Natural killer cell (primary cell): ENCODE measurements at regions not wholly inside any gene's neighbourhood (a gene's known extent, or its start where the extent isn't known, plus 50 kb on each side); places are given as distances from the start of the nearest gene placed in this dataset.

Source experiments
- ATAC-seq, 3 donors: fragments of 150-1000 bp in 2 of 3; fragments of 200-7000 bp in 1 of 3; cut with Tn5 transposase; 1 replicate in 1 of 3; 2 replicates in 2 of 3; pipeline ENCODE4 v1.10.0; 2021; ENCODE audit warnings: mild to moderate bottlenecking in 2 of 3, moderate library complexity in 2 of 3
- DNase-seq, 2 donors: peaks; one replicate each; pipeline versions ENCODE4 v3.0.0 to v3.0.0-alpha.2; 2013 to 2021; ENCODE audit warnings: mixed read lengths in 1 of 2
- H3K27ac ChIP-seq: one replicate; pipeline ENCODE4 v1.5.1; 2013; ENCODE audit warnings: mild to moderate bottlenecking, low read length
- H3K27me3 ChIP-seq: one replicate; pipeline ENCODE4 v1.6.1; 2013; ENCODE audit warnings: low read length; ENCODE audit not compliant: control insufficient read depth, insufficient read depth
- H3K36me3 ChIP-seq: one replicate; pipeline ENCODE4 v1.6.1; 2013; ENCODE audit warnings: low read length; ENCODE audit not compliant: control insufficient read depth, insufficient read depth
- H3K4me1 ChIP-seq: one replicate; pipeline ENCODE4 v1.6.1; 2013; ENCODE audit warnings: low read length; ENCODE audit not compliant: control insufficient read depth, insufficient read depth
- H3K4me3 ChIP-seq: one replicate; pipeline ENCODE4 v1.5.1; 2013; ENCODE audit warnings: low read length
- H3K9me3 ChIP-seq: one replicate; pipeline ENCODE4 v1.6.1; 2013; ENCODE audit warnings: low read length; ENCODE audit not compliant: control insufficient read depth, insufficient read depth
- H3K27ac Mint-ChIP-seq, 2 donors: one replicate each; pipeline ENCODE4 v1.8.0; 2022; ENCODE audit warnings: mild to moderate bottlenecking in 2 of 2, mixed read lengths in 2 of 2, moderate library complexity in 1 of 2
- H3K27me3 Mint-ChIP-seq, 2 donors: one replicate each; pipeline ENCODE4 v1.8.0; 2022; ENCODE audit warnings: low read depth in 2 of 2, mixed read lengths in 2 of 2
- H3K36me3 Mint-ChIP-seq: one replicate; pipeline ENCODE4 v1.8.0; 2022; ENCODE audit warnings: mixed read lengths
- H3K4me1 Mint-ChIP-seq, 2 donors: one replicate each; pipeline ENCODE4 v1.8.0; 2022; ENCODE audit warnings: mixed read lengths in 2 of 2
- H3K4me3 Mint-ChIP-seq: one replicate; pipeline ENCODE4 v1.8.0; 2022; ENCODE audit warnings: mild to moderate bottlenecking, moderate library complexity, mixed read lengths
- H3K9me3 Mint-ChIP-seq, 2 donors: one replicate each; pipeline ENCODE4 v1.8.0; 2022; ENCODE audit warnings: mixed read lengths in 2 of 2
- CTCF ChIP-seq: fragments of 200-600 bp; IDR thresholded peaks from one replicate; pipeline ENCODE4 v1.8.0; 2022; ENCODE audit warnings: antibody characterized with exemption
- WGBS: methylation state at CpG from one replicate; pipeline ENCODE4 v1.1.7; 2013; ENCODE audit warnings: missing lambda C conversion rate; ENCODE audit not compliant: insufficient coverage; 5-methylcytosine and 5-hydroxymethylcytosine counted together
- intact Hi-C: fragments of 100-400 bp; cut with micrococcal nuclease; formaldehyde crosslinking; loops from one replicate; pipeline ENCODE4 v1.14.2; 2022

- H3K27me3 Mint-ChIP-seq, result no peaks in the 10 kb centered on the region
These were observed 1962.3 kb upstream of the PCDH20 start for GRCh38 chr13:63377986-63378385.

GRCh38 chr13:63370101-63370500, 1954.5 kb upstream of the PCDH20 start:
- no peaks in the 10 kb centered on the region for H3K4me1 ChIP-seq
- ATAC-seq, result no peak
- Mint-ChIP-seq H3K4me3 (no peak overlapping the region), H3K4me1 (no peaks in the 10 kb centered on the region), H3K36me3 (no peaks in the 10 kb centered on the region), H3K27ac (no peak overlapping the region), H3K9me3 (peaks cover 8 to 19% of the 10 kb centered on the region in 2 donors), H3K27me3 (no peaks in the 10 kb centered on the region)
- no CpG with 5 or more reads among the region's 1 CpG for WGBS
- no peak overlapping the region for H3K27ac ChIP-seq
- no peaks in the 10 kb centered on the region for H3K36me3 ChIP-seq
- H3K4me3 ChIP-seq, result no peak overlapping the region
- DNase-seq, result no peak
- no peak for TF ChIP-seq CTCF
- no peaks in the 10 kb centered on the region for H3K9me3 ChIP-seq
- intact Hi-C loops, result no loop called here
- no peaks in the 10 kb centered on the region for H3K27me3 ChIP-seq

More at GRCh38 chr13:63377986-63378385, 1962.3 kb upstream of the PCDH20 start:
- H3K4me3 ChIP-seq, result no peak overlapping the region
- peaks cover 3% of the 10 kb centered on the region for H3K9me3 ChIP-seq
- no peak for DNase-seq
- intact Hi-C loops, result no loop called here
- H3K9me3 Mint-ChIP-seq, result peaks cover 24 to 32% of the 10 kb centered on the region in 2 donors
- no peak overlapping the region for H3K4me3 Mint-ChIP-seq
- H3K36me3 ChIP-seq, result no peaks in the 10 kb centered on the region
- no peaks in the 10 kb centered on the region for H3K27me3 ChIP-seq
- H3K27ac ChIP-seq, result no peak overlapping the region
- WGBS, result 92% methylated on average over 2 of the region's 2 CpGs
- no peaks in the 10 kb centered on the region for H3K4me1 ChIP-seq
- no peak overlapping the region for H3K27ac Mint-ChIP-seq
- no peaks in the 10 kb centered on the region for H3K4me1 Mint-ChIP-seq
- no peak for ATAC-seq
- no peak for TF ChIP-seq CTCF
- peaks cover 25% of the 10 kb centered on the region for H3K36me3 Mint-ChIP-seq

- intact Hi-C loops, result no loop called here
- H3K36me3 Mint-ChIP-seq, result no peaks in the 10 kb centered on the region
- Histone ChIP-seq H3K36me3 (no peaks in the 10 kb centered on the region), H3K4me1 (no peaks in the 10 kb centered on the region), H3K27me3 (no peaks in the 10 kb centered on the region), H3K4me3 (no peak overlapping the region), H3K27ac (no peak overlapping the region), H3K9me3 (no peaks in the 10 kb centered on the region)
- TF ChIP-seq CTCF, result no peak
- no peaks in the 10 kb centered on the region for H3K4me1 Mint-ChIP-seq
- WGBS, result 61% methylated on average over 3 of the region's 3 CpGs
- peaks cover 4 to 15% of the 10 kb centered on the region in 2 donors for H3K9me3 Mint-ChIP-seq
- DNase-seq, result no peak
- H3K27me3 Mint-ChIP-seq, result no peaks in the 10 kb centered on the region
- H3K4me3 Mint-ChIP-seq, result no peak overlapping the region
- ATAC-seq, result no peak
- no peak overlapping the region for H3K27ac Mint-ChIP-seq
These were observed 1952.0 kb upstream of the PCDH20 start for GRCh38 chr13:63367522-63368198.

- no peak overlapping the region for H3K27ac ChIP-seq
- Mint-ChIP-seq H3K4me1 (no peaks in the 10 kb centered on the region), H3K27me3 (no peaks in the 10 kb centered on the region), H3K36me3 (no peaks in the 10 kb centered on the region), H3K4me3 (no peak overlapping the region), H3K27ac (no peak overlapping the region), H3K9me3 (peaks cover 4 to 12% of the 10 kb centered on the region in 2 donors)
- DNase-seq (no peak), ATAC-seq (no peak)
- H3K9me3 ChIP-seq, result no peaks in the 10 kb centered on the region
- H3K36me3 ChIP-seq, result no peaks in the 10 kb centered on the region
- no peak for TF ChIP-seq CTCF
- H3K4me1 ChIP-seq, result no peaks in the 10 kb centered on the region
- H3K27me3 ChIP-seq, result no peaks in the 10 kb centered on the region
- intact Hi-C loops, result no loop called here
- no peak overlapping the region for H3K4me3 ChIP-seq
These were observed 1948.5 kb upstream of the PCDH20 start for GRCh38 chr13:63364159-63364558.
